ENCODE measurements at regions not wholly inside any gene's neighbourhood (a gene's known extent, or its start where the extent isn't known, plus 50 kb on each side); places are given as distances from the start of the nearest gene placed in this dataset.
A peak's percentile ranks its signal among the peaks of the same experiment; 100 is the strongest.

DNA sequence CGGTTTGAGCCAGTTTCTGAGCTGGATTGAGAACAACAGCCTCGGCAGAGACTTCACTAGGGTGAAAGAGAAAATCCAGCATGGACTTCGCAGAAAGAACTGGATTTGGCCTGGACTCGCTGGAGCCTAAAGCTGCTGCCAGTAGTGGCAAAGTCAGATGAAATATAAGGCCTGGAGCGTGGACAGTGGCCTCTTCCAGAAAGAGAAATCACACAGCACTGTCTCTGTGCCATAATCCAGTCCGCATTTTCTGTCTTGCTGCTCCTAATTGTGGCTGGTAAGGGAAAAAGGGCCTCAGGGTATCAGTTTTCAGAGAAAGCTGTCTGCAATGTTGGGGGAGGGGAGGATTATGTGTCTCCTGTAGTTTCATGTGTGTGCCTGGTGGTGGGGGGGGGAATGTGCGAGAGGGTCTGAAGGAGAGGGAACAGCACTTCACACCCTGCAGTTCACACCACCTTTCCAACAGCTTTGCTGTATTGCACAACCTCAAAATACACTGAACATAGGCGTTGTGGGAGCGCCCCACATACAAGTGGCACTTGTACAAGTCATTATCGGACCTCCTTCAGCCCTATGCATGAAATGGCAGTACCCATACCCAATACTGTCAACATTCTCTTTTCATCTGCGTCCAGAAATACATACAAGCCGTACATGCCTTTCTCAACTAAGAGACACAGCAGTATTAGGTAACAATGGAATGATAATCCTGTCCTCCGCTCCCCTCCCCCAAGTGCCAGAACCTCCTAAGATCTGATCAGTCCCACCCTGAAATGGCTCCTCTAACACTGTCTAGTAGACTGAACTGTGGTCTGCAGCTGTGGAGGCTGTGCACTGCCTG lies 107.5 kb upstream of the ATF7IP start:
- peak; percentile 90 for DNase-seq

DNA sequence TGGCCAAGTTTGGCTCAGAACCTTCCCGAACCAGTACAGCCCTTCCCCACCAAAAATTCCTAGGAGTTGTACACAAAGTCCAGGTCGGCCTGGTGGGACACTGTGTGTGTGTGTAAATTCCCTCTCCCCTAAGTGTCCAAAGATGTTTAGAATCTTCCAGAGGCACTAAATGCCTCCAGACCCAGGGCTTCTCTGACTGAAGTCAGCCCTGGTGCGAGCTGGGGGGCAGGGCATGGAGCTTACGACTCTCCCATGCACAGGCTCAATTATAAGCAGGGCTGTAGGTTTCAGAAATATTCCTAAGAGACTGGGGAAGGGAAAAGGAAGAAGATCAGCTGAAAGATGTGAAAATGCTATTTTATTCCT lies 106.9 kb upstream of the ATF7IP start:
- DNase-seq, result no peak

GRCh38 chr12:14259481-14260010 lies 105.9 kb upstream of the ATF7IP start:
- no peak for DNase-seq

GRCh38 chr12:14260011-14260993 lies 105.2 kb upstream of the ATF7IP start:
- peak; percentile 51 for DNase-seq

DNA sequence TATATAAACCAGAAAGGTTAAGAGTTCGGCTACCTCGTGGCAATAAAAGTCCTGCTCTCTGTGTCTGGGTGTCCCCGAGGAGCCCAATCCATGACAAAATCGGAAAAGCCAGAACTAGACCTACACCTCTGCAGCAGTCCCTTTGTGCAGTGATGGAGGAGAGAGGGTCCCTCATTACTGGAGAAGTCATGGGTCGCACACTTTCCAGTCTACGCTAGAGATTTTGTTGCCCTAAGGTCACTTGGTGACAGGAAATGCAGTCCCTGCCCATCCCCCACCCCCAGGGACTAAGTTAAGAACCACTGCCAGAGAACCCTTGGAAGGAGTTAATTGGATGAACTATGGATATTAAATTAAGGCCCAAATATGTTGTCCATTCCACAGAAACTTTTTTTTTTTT lies 104.4 kb upstream of the ATF7IP start:
- DNase-seq, result no peak

DNA sequence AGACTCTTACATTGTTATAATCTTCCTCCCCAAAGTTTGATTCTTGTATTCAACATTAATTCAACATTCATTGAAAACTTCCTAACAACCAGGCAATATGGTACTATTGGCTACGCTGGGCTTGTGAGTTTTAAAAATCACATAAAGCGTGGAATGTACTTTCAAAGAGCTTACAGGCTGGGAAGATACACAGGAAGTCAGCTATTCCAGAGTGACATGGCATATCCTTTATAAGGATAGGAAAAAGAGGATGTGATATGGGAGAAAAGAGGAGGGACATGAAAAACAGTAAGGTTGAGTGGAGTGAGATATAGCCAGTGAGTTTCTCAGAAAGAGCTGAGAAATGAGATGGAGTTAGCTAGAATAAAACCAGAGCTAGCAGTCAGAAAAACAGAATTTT lies 103.6 kb upstream of the ATF7IP start:
- no peak for DNase-seq

DNA sequence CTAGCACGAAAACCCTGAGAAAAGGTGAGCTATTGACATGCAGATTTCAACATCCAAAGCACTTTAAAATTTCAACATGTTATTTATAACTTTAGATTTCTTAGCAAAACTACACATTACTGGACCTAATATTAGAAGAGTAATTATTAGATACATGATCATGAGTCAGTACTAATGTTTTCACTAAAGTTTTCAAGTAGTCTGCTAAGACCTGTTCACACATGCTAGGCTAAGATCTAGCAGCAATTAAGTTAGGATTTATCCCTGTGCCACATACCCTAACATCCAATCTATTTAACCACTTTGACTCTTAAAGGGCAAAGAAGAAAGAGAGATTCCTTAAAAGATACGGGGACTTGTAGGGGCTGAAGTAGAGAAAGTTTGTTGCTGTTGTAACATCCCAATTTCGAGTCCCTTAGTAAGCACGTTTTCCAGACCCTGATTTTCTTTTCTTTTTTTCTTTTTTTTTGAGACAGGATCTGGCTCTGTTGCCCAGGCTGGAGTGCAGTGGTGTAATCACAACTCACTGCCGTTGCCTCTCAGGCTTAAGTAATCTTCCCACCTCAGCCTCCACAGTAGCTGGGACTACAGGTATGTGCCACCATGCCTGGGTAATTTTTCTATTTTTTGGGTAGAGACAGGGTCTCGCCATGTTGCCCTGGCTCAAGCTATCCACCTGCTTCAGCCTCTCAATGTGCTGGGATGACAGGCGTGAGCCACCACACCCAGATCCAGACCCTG lies 102.5 kb upstream of the ATF7IP start:
- no peak for DNase-seq

- no peak for DNase-seq
Observed at GRCh38 chr12:14263742-14264141, 101.7 kb upstream of the ATF7IP start.

DNA sequence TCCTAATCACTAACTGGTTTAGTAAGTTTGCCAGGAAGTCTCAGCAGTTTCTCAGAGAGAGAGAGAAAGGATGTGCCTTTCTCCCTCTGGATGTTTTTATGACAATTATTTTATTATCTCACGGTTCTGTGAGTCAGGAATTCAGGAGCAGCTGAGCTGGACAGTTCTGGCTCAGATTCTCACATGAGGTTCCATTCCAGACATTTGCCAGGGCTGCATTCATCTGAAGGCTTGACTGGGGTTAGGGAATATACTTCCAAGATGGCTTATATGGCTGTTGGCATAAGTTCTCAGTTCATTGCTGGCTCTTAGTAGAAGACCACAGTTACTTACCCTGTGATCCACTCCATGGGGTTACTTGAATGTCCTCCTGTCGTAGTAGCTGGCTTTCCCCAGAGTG lies 101.2 kb upstream of the ATF7IP start:
- no peak for DNase-seq

DNA sequence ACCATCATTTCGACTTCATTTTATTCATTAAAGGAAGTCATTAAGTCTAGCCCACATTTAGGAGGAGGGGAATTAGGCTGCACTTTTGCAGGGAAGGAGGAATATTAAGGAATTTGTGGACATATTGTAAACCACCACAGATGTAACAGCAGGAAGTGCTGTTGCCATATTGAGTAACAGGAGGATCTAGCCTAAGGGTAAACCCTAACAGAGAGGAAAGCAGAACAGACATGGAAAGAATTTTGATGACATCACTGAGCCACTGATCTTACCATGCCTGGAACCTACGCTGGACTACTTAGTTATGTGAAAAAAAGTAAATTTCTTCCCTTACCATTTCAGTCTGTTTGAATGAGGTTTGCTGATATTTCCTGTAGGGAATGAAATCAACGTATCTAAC lies 100.7 kb upstream of the ATF7IP start:
- no peak for DNase-seq

DNA sequence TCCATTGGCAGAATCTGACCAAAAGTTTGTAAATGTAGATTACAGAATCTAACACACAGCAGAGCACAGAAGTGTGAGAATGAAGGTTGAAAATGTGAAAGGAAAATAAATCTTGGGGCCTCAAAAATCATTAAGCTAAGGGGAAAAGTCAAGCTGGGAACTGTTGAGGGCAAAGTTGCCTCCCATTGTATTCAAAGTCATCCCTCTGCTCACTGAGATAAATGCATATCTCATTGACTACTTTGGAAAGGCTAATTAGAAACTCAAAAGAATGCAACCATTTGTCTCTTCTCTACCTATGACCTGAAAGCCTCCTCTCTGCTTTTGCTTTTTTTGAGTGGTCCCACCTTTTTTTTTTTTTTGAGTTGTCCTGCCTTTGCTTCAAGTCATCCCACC lies 97.4 kb upstream of the ATF7IP start:
- no peak for DNase-seq

GRCh38 chr12:14270392-14270791 lies 95.1 kb upstream of the ATF7IP start:
- no peak for DNase-seq

DNA sequence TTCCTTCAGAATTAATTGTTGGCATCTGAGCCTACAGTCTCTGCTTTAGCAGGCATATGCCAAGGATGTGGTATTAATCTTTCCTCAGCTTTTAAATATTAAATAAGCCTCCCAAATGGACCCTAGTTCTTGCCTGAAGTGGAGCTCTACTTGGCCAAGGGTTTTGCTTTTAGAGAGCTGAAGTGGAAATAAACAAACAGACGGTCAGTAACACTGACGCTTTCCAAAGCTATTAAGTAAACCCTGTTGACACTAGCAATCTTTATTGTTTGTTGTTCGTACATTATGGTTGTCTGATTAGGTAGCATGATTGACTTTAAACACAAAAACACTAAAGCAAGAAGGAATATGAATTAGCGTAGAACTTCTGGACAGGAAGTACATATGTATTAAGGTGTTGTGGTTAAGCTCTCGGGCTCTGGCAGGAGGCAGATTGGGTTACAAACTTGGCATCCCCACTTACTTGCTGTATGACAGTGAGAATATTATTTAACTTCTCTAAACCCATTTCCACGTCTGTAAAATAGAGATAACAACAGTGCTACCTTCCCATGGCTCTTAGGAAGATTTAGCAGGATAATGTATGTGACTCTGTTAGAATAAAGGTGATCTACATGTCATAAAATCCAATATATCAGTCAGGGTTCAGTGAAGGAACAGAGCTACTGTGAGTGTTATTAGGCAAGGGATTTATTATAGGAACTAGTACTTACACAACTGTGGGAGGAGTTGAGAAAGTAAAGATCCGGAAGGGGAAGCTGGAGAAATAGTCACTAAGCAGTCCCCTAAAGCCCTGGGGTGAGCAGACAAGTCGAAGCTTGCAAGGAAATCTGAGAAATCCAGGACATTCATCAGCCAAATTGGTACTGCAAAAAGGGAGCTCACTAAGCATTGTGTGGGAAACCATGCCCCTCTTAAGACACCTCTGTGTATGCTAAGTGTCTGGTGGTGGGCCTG lies 92.2 kb upstream of the ATF7IP start:
- DNase-seq, result peak; percentile 79

DNA sequence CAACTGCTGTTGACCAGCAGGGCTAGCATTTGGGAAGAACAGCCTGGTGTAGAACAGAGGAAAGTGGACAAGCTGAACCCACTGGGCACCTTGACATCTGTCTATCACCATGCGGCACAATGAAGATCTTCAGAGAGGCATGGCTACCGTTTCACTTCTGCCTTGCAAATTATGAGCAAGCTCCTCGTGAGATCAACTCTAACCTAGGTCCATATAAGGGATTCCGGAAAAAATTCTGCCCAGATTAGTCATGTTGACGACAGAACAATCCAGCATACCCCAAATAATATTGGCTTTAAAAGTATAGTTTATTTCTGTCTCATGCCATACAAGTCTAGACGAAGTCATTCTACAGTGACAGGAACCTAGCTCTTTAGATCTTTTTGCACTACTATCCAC lies 91.6 kb upstream of the ATF7IP start:
- no peak for DNase-seq

DNA sequence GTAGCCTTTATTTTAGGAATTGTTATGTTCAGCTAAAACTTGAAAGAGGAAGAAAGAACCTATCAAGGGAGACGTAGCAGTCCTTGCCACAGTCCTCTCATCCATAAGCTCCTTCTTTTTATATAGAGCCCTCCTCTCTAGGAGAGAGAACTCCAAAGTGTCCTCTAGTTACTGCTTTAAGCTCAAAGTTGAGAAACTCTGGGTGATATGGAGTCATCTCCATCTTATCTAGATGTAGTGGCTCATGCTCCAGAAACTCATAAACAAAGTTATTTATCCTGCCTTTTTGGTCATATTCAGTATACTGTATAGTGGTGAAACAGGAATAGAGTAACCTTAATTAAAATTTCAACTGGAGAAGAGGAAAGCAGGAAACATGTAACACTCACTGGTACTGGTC lies 90.4 kb upstream of the ATF7IP start:
- DNase-seq, result no peak

DNA sequence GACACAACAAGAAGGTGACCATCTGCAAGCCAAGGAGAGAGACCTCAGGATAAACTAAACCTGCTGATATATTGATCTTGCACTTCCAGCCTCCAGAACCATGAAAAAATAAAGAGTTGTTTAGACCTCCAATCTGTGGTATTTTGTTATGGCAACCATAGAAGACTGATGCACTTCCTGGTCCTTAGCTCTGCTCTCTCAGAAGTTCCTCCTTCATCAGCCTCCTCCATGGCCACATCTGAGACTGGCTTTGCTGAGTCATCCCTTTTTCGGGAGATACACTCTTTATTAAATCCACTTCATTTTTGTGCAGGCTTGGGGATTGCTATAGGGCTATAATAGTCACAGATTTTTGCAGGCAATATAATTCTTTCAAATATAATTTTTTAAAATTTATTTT lies 89.6 kb upstream of the ATF7IP start:
- DNase-seq, result peak; percentile 40

GRCh38 chr12:14278294-14278953 lies 87.1 kb upstream of the ATF7IP start:
- no peak for DNase-seq

- DNase-seq, result no peak
Observed at GRCh38 chr12:14279845-14280244, 85.6 kb upstream of the ATF7IP start.

GRCh38 chr12:14280921-14281320 lies 84.6 kb upstream of the ATF7IP start:
- DNase-seq, result no peak

- no peak for DNase-seq
Observed at GRCh38 chr12:14281539-14281938, 83.9 kb upstream of the ATF7IP start.

DNA sequence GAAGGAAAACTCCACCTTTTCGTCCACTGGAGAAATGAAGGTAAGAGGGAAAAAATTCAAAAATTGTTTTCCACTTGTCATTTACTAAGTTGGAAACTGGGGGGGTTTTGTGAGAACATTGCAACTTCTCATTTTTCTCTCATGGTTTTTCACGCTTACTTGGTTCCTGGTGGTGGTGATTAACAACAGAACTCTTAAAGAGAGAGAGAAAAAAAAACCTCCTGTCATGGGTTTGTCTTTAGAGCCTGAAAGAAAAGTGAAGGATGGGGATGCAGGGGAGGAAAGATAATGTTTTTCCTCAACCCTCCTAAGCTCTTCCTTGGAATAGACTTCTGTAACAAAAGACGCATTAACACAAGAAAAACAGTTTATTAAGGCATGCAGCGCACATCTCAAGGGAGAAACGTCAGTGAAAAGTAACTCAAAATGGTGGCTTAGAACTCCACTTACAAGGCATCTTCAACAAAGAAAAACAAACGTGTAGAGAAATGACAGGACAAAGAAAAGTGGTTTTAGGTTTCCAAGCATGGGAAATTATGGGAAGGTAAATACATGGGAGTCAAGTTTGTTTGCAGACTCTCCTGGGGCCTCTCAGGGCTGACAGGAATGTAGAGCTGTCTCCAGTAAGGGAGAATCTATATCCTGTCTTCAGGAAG lies 81.9 kb upstream of the ATF7IP start:
- no peak for DNase-seq

All from hematopoietic multipotent progenitor cell treated with erythropoietin and hydrocortisone succinate and interleukin-3 and kit ligand, for 6 days (in vitro differentiated cells).